HepG2 (cell line): ENCODE measurements at regions not wholly inside any gene's neighbourhood (a gene's known extent, or its start where the extent isn't known, plus 50 kb on each side); places are given as distances from the start of the nearest gene placed in this dataset.
A peak's percentile ranks its signal among the peaks of the same experiment; 100 is the strongest.

Experiments used
- ATAC-seq: fragments of 200-7000 bp; cut with Tn5 transposase; 3 replicates; pipeline ENCODE4 v1.9.1; 2020; ENCODE audit warnings: mild to moderate bottlenecking, moderate library complexity
- BruUV-seq: library from RNA; stranded (reverse); fragments of 400-500 nt; replicated peaks from 2 replicates; lab custom pipeline; 2021; lab: Mats Ljungman, UMichigan
- CTCF ChIA-PET: fragments of 300-600 bp; formaldehyde crosslinking; extraction: SDS; loops from one replicate; lab custom pipeline; 2021; ENCODE audit warnings: low total read pairs, inconsistent platforms, low intra/inter-chr PET ratio; lab: Yijun Ruan, JAX
- POLR2A ChIA-PET: fragments of 350-600 bp; sonication (Branson Sonifier 250); formaldehyde crosslinking; loops from one replicate; lab custom pipeline; 2020; ENCODE audit warnings: antibody characterized with exemption, inconsistent platforms; lab: Yijun Ruan, JAX
- DNase-seq: peaks from one replicate; pipeline ENCODE4 v3.0.0-alpha.2; 2015; ENCODE audit warnings: low spot score
- FAIRE-seq: peaks from 3 replicates; lab custom pipeline; 2011; peaks lifted over from hg19 to GRCh38; lab: Jason Lieb, UNC
- H2AFZ ChIP-seq: one replicate; pipeline ENCODE4 v1.6.1; 2011; ENCODE audit warnings: low read length, inconsistent platforms
- H3K27ac ChIP-seq: fragments of 300-600 bp; 3 replicates; pipeline ENCODE4 v1.8.0; 2011; ENCODE audit warnings: mixed run types, mild to moderate bottlenecking, mixed read lengths, low read length, inconsistent platforms; ENCODE audit not compliant: insufficient read depth; ENCODE audit errors: extremely low read length
- H3K27me3 ChIP-seq, 2 experiments: fragments of 200-600 bp in 1 of 2; 2 replicates in 1 of 2; 3 replicates in 1 of 2; pipeline versions ENCODE4 v1.6.0 to v1.8.0; 2011; ENCODE audit warnings: low read length in 2 of 2, mild to moderate bottlenecking in 2 of 2, moderate library complexity in 2 of 2, inconsistent platforms in 1 of 2; ENCODE audit not compliant: insufficient read depth in 2 of 2, control insufficient read depth in 1 of 2
- H3K36me3 ChIP-seq, 2 experiments: fragments of 200-600 bp in 1 of 2; replicated peaks in 1 of 2; 2 replicates in 1 of 2; 3 replicates in 1 of 2; pipeline versions ENCODE4 v1.5.1 to v1.8.0; 2011; ENCODE audit warnings: low read length in 2 of 2, inconsistent platforms in 1 of 2; ENCODE audit not compliant: insufficient read depth in 2 of 2, control insufficient read depth in 1 of 2
- H3K4me1 ChIP-seq: 2 replicates; pipeline ENCODE4 v1.5.1; 2012; ENCODE audit warnings: low read length, inconsistent platforms; ENCODE audit not compliant: insufficient read depth
- H3K4me2 ChIP-seq: 2 replicates; pipeline ENCODE4 v1.6.0; 2011; ENCODE audit warnings: low read depth, low read length, inconsistent platforms
- H3K4me3 ChIP-seq, 3 experiments: fragments of 200-600 bp in 1 of 3; sonication (generic), shearing (Covaris generic) in 1 of 3; replicated peaks in 1 of 3; 2 replicates each; pipeline ENCODE4 v1.5.1; 2011 to 2016; ENCODE audit warnings: low read length in 3 of 3, inconsistent platforms in 2 of 3, low read depth in 2 of 3, mild to moderate bottlenecking in 2 of 3, control low read depth in 1 of 3, mixed read lengths in 1 of 3; ENCODE audit not compliant: insufficient read depth in 1 of 3
- H3K79me2 ChIP-seq: one replicate; pipeline ENCODE4 v1.6.1; 2011; ENCODE audit warnings: low read length, inconsistent platforms; ENCODE audit not compliant: insufficient read depth
- H3K9ac ChIP-seq: 2 replicates; pipeline ENCODE4 v1.6.0; 2011; ENCODE audit warnings: mild to moderate bottlenecking, low read depth, low read length, inconsistent platforms; ENCODE audit not compliant: insufficient read depth
- H3K9me3 ChIP-seq: 2 replicates; pipeline ENCODE4 v1.5.1; 2012; ENCODE audit warnings: mild to moderate bottlenecking, low read length
- H4K20me1 ChIP-seq: 2 replicates; pipeline ENCODE4 v1.6.0; 2011; ENCODE audit warnings: inconsistent platforms, mild to moderate bottlenecking, low read length, moderate library complexity; ENCODE audit not compliant: insufficient read depth
- AGO2 ChIP-seq: fragments of 200-400 bp; formaldehyde crosslinking; optimal IDR thresholded peaks from 2 replicates; pipeline ENCODE3; 2017; ENCODE audit warnings: mild to moderate bottlenecking, low read depth, low read length, moderate library complexity
- HDAC6 ChIP-seq: fragments of 200-600 bp; sonication (generic); IDR thresholded peaks from 2 replicates; pipeline ENCODE4 v1.7.0; 2017; ENCODE audit warnings: mild to moderate bottlenecking, antibody characterized with exemption, low read length, low read depth
- HOXA9 ChIP-seq: sonication (generic); formaldehyde crosslinking; IDR thresholded peaks from 2 replicates; pipeline ENCODE4 v1.8.1; 2022; ENCODE audit warnings: missing genetic modification reagents, mild to moderate bottlenecking, moderate library complexity, borderline replicate concordance
- MAFF ChIP-seq: IDR thresholded peaks from 2 replicates; pipeline ENCODE4 v1.6.1; 2011; ENCODE audit warnings: low read depth, low read length, improper control_type of control experiment
- MAZ ChIP-seq, 2 experiments: sonication (generic) in 1 of 2; formaldehyde crosslinking in 1 of 2; IDR thresholded peaks; 2 replicates each; pipeline versions ENCODE4 v1.5.0 to v1.6.1; 2012 to 2020; ENCODE audit warnings: low read depth in 2 of 2, mild to moderate bottlenecking in 2 of 2, borderline replicate concordance in 1 of 2, improper control_type of control experiment in 1 of 2, low read length in 1 of 2, missing genetic modification reagents in 1 of 2, moderate library complexity in 1 of 2
- MTA1 ChIP-seq: sonication (generic); formaldehyde crosslinking; IDR thresholded peaks from 2 replicates; pipeline ENCODE4 v1.4.0; 2020; ENCODE audit warnings: missing genetic modification reagents, mild to moderate bottlenecking, borderline replicate concordance
- SKI ChIP-seq: fragments of 450-650 bp; IDR thresholded peaks from one replicate; pipeline ENCODE4 v1.6.1; 2018; ENCODE audit warnings: mild to moderate bottlenecking; ENCODE audit not compliant: partially characterized antibody
- WGBS: methylation state at CpG from one replicate; pipeline ENCODE4 v1.1.6; 2017; ENCODE audit warnings: low lambda C conversion rate; 5-methylcytosine and 5-hydroxymethylcytosine counted together
- in situ Hi-C: cut with HindIII; loops from 2 replicates; pipeline ENCODE4 v1.10.0; 2017; ENCODE audit warnings: low pct_unique_long_range_greater_than_20kb; ENCODE audit not compliant: extremely low pct_ligation_motif_present
- intact Hi-C: fragments of 100-400 bp; cut with micrococcal nuclease; formaldehyde crosslinking; loops from one replicate; pipeline ENCODE4 v1.10.0; 2022; ENCODE audit not compliant: unreplicated experiment

- TF ChIP-seq MAFF = no peak
- no peak for TF ChIP-seq HOXA9 (CRISPR knock-in tag)
- TF ChIP-seq MTA1 (CRISPR knock-in tag) = no peak
- no peak for TF ChIP-seq HDAC6
- TF ChIP-seq MAZ (IDR thresholded peaks at IDR 0.05; ENCODE audit: borderline replicate concordance, low read depth, low read length) = no peak
- TF ChIP-seq MAZ (CRISPR knock-in tag; IDR thresholded peaks at IDR 0.05; ENCODE audit: low read depth) = no peak
Observed at GRCh38 chr3:13149330-13150108, 76.3 kb upstream of the IQSEC1 start (continued).

GRCh38 chr3:13148561-13149329 lies 75.5 kb upstream of the IQSEC1 start:
- DNase-seq = no peak
- ATAC-seq = no peak
- Histone ChIP-seq H3K79me2 (no peaks in the 10 kb centered on the region), H3K27ac (no peak overlapping the region), H4K20me1 (no peaks in the 10 kb centered on the region), H3K9me3 (no peaks in the 10 kb centered on the region), H3K27me3 (no peaks in the 10 kb centered on the region), H3K4me1 (peaks cover 18% of the 10 kb centered on the region), H3K36me3 (0 out of 5 replicates have a peak, but pooled peaks cover 0 to 5% of the 10 kb centered on the region in 2 experiments), H3K4me3 (no peak overlapping the region), H2AFZ (no peak overlapping the region), H3K4me2 (no peak overlapping the region), H3K9ac (no peak overlapping the region)
- FAIRE-seq = no peak
- TF ChIP-seq SKI (no peak), AGO2 (peak; percentile 55)
- CTCF ChIA-PET = no interaction called here
- in situ Hi-C loops = no loop called here
- intact Hi-C loops = no loop called here
- POLR2A ChIA-PET = no interaction called here
- WGBS = 84% methylated on average over 11 of the region's 13 CpGs
- no TSS peak for BruUV-seq
